Erythroblast (primary cell): ENCODE measurements at regions not wholly inside any gene's neighbourhood (a gene's known extent, or its start where the extent isn't known, plus 50 kb on each side); places are given as distances from the start of the nearest gene placed in this dataset.

Source experiments
- GATA1 ChIP-seq: IDR thresholded peaks from 2 replicates; pipeline ENCODE4 v1.6.1; 2011; ENCODE audit warnings: low read depth, mild to moderate bottlenecking, control low read depth, low read length, moderate library complexity
- POLR2A ChIP-seq: IDR thresholded peaks from 2 replicates; pipeline ENCODE4 v1.6.1; 2011; ENCODE audit warnings: mild to moderate bottlenecking, low read length

GRCh38 chr16:76665571-76666275 lies 388.5 kb downstream of the CNTNAP4 start:
- TF ChIP-seq POLR2A (no peak), GATA1 (no peak)
